HG03342 (cell line): ENCODE measurements at regions not wholly inside any gene's neighbourhood (a gene's known extent, or its start where the extent isn't known, plus 50 kb on each side); places are given as distances from the start of the nearest gene placed in this dataset.

Experiments used
- ATAC-seq: cut with Tn5 transposase; IDR thresholded peaks from one replicate; pipeline ENCODE4 v1.9.1; 2021; ENCODE audit warnings: mild to moderate bottlenecking, moderate library complexity; ENCODE audit not compliant: unreplicated experiment

GRCh38 chr4:136863756-136864155, 668.5 kb downstream of the PCDH18 start:
- no peak for ATAC-seq

- no peak for ATAC-seq
These were observed 669.6 kb downstream of the PCDH18 start for GRCh38 chr4:136862653-136863052.

- no peak for ATAC-seq
These were observed 671.2 kb downstream of the PCDH18 start for GRCh38 chr4:136861091-136861490.

- no peak for ATAC-seq
These were observed 673.4 kb downstream of the PCDH18 start for GRCh38 chr4:136858903-136859302.

- ATAC-seq, result no peak
These were observed 676.4 kb downstream of the PCDH18 start for GRCh38 chr4:136855886-136856285.

GRCh38 chr4:136850446-136850845, 681.8 kb downstream of the PCDH18 start:
- no peak for ATAC-seq

GRCh38 chr4:136847881-136848621, 684.2 kb downstream of the PCDH18 start:
- no peak for ATAC-seq

- peak; percentile 80 for ATAC-seq
These were observed 690.8 kb downstream of the PCDH18 start for GRCh38 chr4:136841526-136841925.

GRCh38 chr4:136838607-136839006, 693.7 kb downstream of the PCDH18 start:
- ATAC-seq, result no peak

GRCh38 chr4:136831553-136831952, 700.7 kb downstream of the PCDH18 start:
- peak; percentile 43 for ATAC-seq

- ATAC-seq, result no peak
These were observed 703.0 kb downstream of the PCDH18 start for GRCh38 chr4:136829280-136829679.

- no peak for ATAC-seq
These were observed 709.3 kb downstream of the PCDH18 start for GRCh38 chr4:136823020-136823419.

- no peak for ATAC-seq
These were observed 713.4 kb downstream of the PCDH18 start for GRCh38 chr4:136818811-136819330.

GRCh38 chr4:136812100-136812880, 720.0 kb downstream of the PCDH18 start:
- ATAC-seq, result no peak

- no peak for ATAC-seq
These were observed 720.7 kb downstream of the PCDH18 start for GRCh38 chr4:136811496-136812077.

- ATAC-seq, result no peak
These were observed 721.7 kb downstream of the PCDH18 start for GRCh38 chr4:136810626-136811025.

GRCh38 chr4:136806844-136807243, 725.5 kb downstream of the PCDH18 start:
- ATAC-seq, result no peak

- ATAC-seq, result no peak
These were observed 726.7 kb downstream of the PCDH18 start for GRCh38 chr4:136805617-136806016.

GRCh38 chr4:136803433-136803832, 728.9 kb downstream of the PCDH18 start:
- ATAC-seq, result no peak

GRCh38 chr4:136800248-136800647, 732.0 kb downstream of the PCDH18 start:
- no peak for ATAC-seq

- ATAC-seq, result no peak
These were observed 735.3 kb downstream of the PCDH18 start for GRCh38 chr4:136796953-136797352.

GRCh38 chr4:136793848-136794247, 738.4 kb downstream of the PCDH18 start:
- no peak for ATAC-seq
